Hematopoietic multipotent progenitor cell treated with erythropoietin and hydrocortisone succinate and interleukin-3 and kit ligand, for 8 days (in vitro differentiated cells): ENCODE measurements at regions not wholly inside any gene's neighbourhood (a gene's known extent, or its start where the extent isn't known, plus 50 kb on each side); places are given as distances from the start of the nearest gene placed in this dataset.

ENCODE experiments used
- DNase-seq: peaks from one replicate; pipeline ENCODE4 v3.0.0-alpha.2; 2015

DNA sequence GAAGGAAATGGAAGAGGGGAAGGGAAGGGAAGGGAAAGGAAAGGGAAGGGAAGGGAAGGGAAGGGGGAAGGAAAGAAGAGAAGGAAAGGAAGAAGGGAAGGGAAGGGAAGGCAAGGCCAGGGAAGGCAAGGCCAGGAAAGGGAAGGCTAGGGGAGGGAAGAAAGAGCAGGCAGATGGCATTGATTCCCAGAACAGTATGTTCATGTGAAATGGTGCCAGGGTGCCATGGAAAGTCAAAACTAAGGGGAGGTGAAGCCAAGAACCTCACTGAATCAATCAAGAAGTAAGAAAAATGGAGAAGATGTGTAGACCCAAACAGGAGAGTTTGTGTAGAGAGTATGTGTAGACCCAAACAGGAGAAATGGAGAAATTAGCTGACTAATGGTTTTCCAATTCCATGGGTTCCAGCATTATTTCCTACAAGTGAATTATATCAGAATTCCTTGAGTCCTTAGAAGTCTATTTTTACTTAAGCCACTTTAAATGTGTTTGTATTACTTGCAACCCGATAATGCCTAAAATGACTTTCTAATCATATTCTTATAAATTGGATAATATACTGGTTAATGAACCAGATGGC is 367.6 kb downstream of the TXNL1 start:
- DNase-seq: no peak

DNA sequence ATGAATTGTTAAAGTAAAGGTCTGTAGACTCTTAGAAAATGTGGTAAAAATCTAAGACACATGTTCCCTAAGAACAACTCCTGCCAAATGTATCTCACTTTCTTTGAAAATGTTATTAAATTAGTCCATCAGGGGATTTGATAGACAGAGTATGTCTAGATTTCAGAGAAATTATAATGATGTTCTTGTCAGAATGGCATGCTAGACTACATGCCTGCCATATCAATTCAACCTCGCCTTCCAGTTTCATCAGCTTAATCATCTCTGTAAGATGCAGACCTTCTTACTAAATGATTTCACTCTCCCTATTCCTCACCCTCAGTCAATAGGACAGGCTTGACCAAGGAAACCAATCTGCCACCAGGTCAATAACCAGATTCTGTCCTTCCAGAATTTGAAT is 368.4 kb downstream of the TXNL1 start:
- DNase-seq: no peak

DNA sequence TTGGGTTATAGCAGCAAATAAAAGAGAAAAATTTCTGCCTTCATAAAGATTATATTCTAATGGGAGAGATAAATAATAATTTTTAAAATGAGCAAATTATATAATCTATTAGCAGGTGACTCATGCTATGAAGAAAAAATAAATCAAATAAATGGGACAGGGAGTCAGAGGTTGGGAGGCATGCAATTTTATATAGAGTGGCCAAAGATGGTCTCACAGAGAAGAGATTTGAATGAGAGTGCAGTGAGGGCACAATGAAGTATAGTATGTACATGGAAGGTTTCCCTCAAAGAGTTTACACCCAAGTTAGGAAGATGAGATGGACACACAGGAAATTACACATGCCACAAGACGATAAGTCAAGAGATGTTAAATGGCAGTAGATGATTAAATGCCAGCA is 369.4 kb downstream of the TXNL1 start:
- no peak for DNase-seq

DNA sequence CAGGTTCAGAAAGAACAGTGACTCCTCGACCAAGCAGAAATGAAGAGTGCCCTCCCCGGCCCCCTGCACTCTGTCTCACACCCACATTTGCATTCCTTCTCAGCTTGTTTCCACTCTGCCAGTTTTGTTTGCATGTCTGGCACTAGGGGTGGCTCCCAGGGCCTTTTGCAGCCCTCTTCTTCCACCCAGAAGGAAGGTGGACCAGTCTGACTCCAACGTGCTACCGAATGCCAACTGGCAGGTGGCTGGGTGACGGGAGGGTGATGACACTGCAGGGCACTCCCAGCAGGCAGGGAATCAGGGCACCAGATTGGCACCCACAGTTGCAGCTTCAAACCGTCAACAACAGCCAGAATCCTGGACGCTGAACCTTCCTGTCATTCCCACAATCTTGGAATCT is 371.1 kb downstream of the TXNL1 start:
- no peak for DNase-seq

DNA sequence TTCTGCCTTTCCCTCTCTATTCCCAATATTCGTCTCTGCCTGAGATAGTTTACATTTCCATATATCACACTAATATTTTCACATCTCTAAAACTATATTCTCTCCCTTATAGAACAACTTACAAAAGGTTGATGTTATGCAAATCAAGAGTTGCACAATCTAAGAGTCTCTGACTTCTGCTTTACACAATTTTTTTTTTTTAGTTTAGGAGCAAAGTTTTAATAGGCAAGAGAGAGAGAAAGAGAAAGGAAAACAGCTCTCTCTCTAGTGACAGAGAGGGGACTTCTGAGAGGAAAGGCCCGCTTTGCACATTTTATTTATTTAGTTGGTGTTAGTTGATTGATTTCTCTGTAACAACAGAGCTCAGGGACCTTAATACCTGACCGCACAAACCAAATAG is 380.2 kb downstream of the TXNL1 start:
- DNase-seq: no peak

DNA sequence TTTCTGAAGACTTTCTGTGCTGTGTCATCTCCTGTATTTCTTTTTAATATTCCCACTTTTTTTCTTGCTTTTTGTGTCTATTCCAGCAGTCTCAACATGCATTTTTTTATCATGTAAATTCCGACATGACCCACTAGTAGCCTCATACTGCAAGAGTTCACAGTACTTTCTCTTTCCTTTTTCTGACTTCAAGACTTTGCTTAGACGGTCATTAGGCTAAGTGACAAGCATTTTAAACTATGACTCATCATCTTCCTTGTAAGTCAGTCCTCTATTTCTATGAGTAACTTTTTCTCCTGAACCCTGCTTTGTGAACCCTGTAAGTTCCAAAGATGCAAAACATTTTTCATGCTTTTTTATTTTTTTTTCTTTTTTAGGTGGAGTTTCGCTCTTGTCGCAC is 381.2 kb downstream of the TXNL1 start:
- no peak for DNase-seq

DNA sequence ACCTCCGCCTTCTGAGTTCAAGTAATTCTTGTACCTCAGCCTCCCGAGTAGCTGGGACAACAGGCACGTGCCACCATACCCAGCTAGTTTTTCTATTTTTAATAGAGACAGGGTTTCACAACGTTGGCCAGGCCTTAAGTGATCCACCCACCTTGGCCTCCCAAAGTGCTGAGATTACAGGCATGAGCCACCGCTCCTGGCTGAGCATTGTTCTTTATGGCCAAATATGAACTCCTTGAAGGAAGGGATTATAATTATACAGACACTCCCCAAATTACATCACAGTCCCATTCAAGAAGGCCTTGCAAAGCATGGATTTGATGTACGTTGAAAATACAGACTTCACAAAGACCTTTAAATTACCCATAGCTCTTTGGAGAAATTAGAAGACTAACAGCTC is 381.7 kb downstream of the TXNL1 start:
- no peak for DNase-seq

DNA sequence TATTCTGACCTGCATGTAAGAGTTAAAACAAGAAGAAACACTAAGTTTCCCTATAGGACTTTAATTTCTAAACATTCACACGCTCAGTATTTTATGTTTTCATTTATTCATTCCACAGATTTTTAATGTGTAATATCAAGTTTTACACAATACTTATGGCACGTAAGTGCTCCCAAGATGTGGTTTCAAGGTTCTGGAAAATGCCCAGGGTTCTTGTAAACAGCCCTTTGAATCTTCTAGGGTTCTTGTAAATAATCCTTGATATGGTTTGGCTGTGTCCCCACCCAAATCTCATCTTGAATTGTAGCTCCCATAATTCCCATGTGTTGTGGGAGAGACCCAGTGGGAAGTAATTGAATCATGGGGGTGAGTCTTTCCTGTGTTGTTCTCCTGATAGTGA is 383.0 kb downstream of the TXNL1 start:
- DNase-seq: no peak

DNA sequence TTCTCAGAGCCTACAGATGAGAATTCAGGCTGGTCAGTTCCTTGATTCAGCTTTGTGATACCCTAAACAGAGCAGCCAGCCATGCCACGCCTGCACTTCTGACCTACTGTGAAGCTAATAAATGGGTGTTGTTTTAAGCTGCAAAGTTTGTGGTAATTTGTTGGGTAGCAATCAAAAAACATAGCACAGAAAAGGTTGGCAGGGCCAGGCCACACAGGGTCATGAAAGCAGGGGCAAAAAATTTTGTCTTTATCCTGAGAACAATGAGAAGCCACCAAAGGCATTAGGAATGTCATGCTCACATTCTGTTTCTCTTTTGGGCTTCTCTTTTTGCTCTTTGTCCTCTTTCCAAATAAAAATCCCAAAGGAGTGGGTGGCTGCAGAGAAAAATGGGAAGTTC is 385.9 kb downstream of the TXNL1 start:
- DNase-seq: no peak

DNA sequence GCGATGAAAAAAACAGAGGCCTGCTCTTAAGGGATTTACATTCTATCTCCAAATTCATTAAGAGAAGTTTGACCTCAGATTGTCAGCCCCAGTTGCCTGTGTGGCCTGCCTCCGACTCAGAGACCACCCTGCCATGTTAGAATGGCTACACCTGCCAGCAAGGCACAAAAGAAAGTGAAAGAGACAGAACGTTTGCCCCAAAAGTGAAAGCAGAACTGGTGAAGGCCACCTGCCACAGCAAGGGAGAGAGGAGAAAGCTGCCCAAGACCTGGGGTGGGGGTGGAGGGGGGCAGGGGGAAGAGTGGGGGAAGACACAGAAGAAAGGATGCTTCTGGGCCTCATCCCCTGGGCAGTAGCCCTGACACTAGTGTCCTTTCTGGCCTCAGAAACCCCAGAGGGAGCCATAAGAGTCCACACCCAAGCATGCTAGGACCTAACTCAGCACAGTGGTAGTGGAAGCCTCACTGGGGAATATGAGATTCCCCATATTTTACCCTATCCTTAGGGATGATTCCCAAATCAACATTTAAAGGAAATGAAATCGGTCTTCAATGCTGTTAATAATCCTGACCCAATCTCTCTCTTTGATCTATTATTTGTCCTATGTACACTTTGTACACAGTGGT is 389.7 kb downstream of the TXNL1 start:
- DNase-seq: no peak

DNA sequence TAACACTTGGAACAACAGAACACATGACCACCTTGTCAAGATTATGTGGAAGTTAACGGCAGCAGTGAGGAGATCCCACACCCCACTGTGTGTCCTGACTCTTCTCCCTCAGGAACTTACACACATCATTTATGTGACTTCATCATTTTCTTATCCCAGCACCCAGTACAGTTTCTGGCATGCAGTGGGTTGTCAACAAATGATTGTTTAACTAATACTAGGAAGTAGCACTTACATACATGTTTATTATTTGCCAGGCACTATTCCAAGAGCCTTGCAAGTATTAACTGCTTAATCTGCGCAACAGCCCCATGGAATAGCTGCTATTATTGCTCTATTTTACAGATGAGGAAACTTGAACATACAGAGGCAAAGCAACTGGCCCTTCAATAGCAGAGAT is 391.5 kb downstream of the TXNL1 start:
- DNase-seq: no peak

DNA sequence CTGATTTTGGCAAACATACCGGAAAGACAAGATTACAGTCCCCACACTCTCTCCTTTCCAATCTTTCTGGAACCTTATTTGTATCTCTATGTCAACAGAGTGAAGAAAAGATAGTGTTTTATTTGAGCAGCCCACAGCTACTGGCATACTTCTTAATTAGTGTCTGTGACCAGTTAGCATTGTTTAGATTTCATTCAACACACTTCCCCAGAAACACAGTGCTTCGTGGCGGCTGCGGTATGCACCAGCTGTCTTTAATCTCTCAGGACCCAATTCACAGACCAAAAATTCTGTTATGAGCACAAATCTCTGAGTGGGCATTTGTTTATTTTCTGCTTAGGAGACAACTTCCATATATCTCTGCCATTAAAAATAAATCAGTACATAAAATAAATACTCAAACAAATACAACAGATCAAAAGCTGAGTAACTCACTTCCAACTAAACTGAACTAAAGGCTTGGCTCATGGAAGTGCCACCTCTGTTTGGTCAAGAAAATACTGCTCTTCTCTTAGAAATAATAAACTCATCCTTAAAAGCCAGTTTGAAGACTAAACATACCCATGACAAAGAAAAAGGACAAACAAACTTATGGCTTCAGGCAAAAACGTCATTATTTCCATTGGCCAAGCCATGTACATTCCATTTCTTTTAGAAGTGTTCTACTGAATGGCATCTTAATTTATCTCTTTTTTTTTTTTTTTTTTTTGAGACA is 392.4 kb downstream of the TXNL1 start:
- DNase-seq: no peak

DNA sequence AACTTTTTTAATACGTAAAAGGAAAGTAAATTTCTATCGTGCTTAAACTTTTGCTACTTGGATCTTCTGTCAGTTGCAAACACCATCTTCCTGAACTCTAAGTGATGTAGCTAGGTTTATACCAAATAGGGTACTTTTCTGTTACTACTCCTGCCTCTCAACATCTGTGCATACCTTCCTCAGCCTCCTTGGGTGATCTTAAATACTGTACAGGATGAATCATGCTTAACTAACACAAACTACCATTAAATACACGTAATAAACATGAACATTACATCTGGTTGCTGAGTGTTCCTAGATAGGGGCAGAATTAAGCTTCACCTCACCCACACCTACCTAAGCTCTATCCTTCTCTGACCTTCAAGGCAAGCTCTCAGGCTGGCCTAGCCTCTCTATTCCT is 398.0 kb downstream of the TXNL1 start:
- no peak for DNase-seq

DNA sequence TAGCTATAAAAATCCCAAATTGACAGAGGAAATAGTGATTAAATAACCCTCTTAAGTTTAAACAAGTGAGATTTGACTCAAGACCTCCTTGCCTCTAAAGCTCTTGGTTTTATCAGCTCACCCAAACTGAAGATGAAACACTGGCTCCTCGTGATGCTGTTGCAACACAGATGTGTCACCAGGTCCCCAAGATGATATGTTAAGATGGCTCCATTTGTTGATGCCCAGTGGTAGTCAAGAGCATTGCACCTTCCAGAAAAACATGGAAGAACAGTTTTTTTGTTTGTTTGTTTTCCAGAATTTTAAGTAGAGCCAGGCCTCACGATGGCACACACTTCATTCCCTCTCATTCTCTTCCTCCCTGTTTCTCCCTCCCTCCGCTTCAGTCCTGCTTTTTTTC is 399.8 kb downstream of the TXNL1 start:
- no peak for DNase-seq

DNA sequence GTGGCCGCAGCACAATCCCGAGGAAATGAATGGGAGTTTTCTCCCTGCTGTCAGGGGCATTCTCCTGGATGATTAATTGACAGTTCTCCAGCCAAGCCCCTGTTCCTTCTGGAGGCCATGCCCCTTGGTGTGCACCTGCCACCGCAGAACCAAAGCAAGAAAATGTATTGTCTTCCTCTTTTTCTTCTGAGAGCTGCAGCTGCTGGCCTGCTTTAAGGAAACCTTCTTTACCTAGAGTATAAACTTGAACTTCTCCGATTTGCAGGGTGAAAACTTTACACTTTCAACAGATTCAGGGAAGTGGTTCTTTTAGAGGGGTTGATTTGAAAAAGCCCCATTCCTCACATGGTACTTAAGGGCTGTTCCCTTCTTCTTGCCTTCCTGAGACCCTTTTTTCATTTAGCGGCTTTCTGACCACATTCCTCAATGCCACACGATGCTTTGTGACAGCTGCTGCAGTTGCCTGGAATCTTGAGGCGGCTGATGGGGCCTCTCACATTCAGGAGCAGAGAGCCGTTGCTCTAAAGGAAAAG is 402.8 kb downstream of the TXNL1 start:
- DNase-seq: no peak

DNA sequence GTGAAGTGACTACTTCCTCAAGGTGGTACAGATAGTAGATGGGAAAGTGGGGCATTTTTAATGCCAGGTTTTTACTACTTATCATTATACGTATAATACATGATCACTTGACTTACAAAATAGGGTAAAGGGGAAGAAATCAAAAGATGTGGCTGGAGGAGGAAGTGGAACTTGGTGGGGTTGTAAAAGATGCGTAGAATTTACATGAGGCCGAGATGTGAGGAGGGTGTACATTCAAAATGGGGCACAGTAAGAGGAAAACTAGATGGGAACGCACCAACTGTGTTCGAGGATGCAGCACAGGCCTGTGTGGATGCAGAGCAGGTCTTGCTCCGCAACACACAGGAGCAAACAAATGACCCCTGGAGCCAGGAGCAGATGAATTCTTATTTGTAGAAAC is 403.3 kb downstream of the TXNL1 start:
- no peak for DNase-seq

DNA sequence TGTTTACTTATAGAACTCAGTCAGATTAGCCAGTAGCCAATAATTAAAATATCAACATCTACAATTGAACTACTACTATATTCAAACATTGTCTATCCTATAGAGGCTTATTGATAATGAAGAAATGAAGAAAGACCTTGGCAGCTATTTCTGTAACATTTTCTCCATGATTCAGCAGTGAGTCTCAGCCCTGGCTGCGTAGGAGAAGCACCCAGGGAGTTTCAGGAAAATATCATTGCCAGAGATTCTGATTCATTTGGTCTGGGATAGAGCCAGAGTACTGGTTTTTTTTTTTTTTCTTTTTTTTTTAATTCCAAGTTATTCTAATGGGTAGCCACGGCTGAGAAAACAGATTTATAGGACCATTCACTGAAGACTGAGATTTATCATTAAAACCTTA is 404.8 kb downstream of the TXNL1 start:
- DNase-seq: no peak

DNA sequence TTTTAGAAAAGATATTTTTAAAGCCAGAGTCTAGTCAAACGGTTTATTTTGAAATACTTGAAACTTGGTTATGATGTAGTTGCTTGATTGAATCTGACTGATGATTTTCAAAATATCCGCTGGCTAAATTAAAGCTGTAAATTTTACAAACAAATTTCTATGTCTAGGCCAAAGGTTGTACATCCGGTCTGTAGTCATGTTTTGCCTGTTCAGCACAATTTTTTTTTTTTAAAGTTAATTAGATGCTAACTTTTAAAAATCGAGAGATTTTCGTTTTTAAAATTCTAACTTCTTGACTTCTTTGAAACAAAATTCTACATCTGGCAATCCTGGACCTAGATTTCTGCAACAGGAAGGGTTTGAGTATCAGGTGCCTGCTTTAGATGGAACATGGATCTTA is 412.4 kb downstream of the TXNL1 start:
- DNase-seq: no peak

DNA sequence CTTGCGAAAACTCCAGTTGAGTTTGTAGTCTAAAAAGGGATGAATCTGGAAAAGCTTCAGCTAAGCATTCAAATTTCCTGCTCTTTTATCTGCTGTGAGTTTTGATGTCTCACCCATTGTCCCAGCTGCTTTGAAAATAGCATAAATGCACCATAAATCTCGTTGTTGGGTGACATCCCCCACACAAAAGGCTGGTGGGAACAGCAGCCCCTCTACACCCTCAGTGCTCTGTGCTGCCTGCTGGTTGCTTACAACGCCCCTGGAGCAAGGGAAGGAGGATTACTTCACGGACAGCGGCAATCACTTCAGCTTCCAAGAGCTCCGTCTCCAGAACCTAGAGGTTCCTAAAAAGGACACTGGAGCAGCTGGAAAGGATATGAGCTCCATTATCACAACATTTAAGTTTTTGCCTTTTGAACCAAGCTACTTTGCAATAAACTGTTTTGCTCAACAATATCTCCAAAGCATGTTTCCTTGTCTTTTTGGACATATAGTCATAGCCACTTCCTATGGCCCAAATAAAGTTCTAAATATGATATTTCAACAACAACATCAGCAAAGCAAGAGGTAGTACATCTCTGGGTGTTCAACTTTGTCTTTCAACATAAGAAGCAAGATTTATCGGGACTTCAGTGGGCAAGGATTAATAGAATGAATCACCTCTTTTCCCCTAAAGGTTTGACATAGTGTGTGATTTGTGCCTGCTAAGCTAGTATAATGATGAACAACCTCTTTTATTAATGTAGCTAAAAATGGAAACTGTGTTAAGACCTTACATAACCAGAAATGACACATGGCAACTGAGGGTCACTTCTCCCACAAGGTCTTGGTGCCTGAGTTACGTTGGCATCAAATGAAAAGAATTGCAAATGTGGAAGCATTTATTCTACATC is 413.5 kb downstream of the TXNL1 start:
- DNase-seq: no peak

DNA sequence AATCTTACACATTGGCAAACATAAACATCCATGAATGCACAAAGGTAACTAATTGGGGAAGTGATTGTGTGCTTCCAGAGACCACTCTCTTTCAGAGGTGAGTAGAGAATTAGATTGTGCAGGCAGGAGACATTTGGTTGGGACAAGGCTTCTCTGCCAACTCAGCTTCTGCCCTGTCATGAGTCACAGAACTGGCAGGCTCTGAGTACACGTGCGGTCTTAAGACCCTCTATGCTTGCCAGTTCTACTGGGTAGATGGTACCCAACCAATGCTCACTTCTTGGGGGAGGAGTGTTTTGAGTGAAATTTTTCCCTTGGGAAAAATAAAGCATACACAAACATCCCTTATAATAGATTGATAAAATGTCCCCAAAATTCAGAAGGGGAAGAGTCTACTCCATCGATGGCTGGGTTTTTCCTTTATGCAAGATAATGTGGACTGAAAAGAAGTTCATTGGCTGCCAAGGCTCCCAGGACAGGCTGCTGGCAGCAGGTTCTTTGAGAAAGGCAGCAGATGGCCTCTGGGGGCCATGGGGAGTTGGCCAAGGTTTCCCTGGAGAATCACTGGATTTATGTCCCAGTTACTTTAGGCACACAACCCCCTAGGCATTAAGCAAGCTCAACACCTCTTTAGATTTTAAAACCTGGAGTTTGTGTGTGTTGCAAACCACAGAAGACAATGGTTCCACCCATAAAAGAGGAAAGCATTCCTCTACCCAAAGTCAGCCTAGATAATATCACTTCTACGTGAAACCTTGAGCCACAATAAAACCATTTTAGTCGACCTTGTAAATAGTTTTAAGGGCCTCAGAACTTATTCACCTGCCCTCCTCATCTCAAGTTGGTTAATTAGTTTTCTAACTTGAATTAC is 417.0 kb downstream of the TXNL1 start:
- no peak for DNase-seq

DNA sequence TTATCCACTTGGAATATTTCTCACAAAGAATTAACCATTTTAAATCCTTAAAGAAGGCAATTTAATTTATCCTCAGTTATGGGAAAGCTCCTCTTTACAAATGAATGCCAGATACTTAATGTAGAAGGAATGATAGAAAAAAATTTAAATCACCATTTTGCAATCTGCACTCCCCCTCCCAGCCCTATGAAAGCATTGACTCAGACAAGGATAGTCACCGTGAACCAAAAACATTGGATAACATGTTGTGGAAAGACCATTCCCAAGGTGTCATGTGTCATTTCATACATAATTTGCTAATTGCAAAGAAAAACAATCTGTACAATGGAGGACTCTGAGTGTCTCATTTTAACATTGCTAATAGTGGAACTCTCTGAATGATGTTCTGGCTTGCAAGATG is 421.0 kb downstream of the TXNL1 start:
- DNase-seq: no peak

DNA sequence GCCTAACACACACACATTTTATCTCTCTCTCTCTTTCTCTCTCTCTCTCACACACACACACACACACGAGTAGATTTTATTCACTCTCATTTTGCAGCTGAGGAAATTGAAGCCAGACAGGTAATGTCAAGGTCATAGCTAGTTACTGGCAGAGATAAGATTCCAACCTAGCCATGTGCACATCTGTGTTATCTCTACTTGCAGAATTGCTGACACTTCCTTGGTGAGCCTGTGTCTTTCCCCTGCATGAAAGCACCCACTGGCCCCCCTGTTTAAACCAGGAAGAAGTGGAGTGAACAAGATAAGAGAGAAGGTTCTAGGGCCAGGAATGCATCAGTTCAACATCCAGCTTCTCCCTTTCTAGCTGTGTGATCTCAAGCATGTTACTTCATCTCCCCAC is 423.7 kb downstream of the TXNL1 start:
- DNase-seq: no peak
